Inferior parietal cortex (tissue), 1 donor: ENCODE measurements at regions not wholly inside any gene's neighbourhood (a gene's known extent, or its start where the extent isn't known, plus 50 kb on each side); places are given as distances from the start of the nearest gene placed in this dataset.

ENCODE experiments used
- DNase-seq: peaks from one replicate; pipeline ENCODE4 v3.0.0-alpha.2; 2016; ENCODE audit errors: extremely low spot score

GRCh38 chr7:1321411-1322239 is 89.0 kb downstream of the UNCX start:
- no peak for DNase-seq

- DNase-seq = no peak
Observed at GRCh38 chr7:1322240-1323110, 89.8 kb downstream of the UNCX start.

DNA sequence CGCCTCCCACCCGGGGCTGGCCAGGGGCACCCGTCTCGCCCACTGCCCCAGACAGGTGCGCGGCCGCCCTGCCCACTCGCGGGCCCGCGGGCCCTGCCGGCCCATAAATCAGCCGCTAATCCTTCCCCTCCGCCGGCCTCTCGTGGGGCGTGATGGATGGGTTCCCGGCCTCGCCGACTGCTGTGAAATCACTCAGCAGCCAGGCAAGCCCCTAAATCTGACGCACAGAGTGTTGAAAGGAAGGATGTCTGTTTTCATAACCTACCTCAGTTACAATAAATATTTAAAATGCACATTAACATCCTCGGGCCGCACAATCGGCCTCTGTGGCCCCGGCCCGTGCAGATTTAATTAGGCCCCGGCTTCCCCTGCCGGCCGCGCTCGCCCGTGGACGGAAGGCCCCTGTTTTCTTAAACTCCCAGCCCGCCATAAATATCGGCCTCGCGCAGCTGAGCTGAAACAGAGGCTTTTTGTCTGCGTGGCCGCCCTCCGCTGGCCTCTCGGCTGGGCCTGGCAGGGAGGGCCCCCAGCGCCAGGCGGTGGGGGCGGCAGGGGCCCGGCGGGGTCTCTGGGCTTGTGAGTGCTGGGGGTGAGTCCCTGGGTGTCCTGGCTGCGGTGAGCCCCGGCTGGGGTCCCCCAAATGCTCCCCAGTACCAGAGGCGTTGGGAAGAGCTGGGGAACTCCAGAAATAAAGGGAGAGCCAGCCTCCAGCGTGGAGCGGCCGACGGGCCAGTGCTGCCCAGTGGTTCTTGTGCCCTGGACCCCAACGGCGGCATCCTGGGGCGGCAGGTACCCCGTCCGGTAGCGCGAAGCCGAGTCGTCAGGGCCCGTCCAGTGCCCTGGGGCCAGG is 90.7 kb downstream of the UNCX start:
- peak; percentile 25 for DNase-seq

GRCh38 chr7:1324028-1324900 is 91.6 kb downstream of the UNCX start:
- no peak for DNase-seq

GRCh38 chr7:1325246-1325645 is 92.6 kb downstream of the UNCX start:
- DNase-seq = no peak

DNA sequence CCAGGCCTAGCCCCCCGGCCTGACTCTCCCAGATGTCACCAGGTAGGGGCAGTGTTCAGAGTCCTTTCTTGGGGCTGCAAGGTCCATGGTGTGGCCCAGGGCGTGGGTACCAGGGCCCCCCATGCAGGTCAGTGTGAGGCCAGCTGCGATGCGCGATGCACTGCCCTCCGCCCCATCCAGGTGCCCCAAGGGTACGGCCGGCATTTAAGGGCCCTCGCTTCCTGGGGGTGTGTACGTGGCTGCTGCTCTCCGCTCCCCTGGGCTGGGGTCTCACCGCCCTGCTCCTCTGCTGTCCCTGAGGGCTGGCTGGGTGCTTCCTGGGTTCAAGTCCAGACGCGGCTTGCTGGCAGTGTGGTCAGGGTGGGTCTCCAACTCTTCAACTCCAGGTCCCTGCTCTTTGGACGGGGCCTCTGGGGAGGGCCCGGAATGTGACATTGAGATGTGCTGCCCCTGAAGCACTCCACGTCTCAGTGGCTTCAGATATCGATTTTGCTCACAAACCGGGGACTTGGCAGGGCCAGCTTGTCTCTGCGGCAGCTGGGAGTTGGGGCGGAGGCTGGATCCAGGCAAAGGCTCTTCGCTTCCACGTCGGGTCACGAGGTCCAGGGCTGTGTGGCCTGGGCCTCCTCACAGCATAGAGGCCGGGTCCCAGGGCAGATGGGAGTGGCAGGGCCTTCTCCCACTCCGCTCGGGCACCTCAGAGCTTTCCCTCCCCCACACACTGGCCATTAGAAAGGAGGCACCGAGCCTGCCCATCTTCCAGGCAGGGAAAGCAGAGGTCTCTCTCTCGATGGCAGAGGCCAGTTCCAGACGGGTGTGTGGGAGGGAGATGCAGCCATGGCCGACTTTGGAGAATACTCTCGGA is 93.2 kb downstream of the UNCX start:
- DNase-seq = no peak

GRCh38 chr7:1326511-1326785 is 93.8 kb downstream of the UNCX start:
- DNase-seq = no peak

DNA sequence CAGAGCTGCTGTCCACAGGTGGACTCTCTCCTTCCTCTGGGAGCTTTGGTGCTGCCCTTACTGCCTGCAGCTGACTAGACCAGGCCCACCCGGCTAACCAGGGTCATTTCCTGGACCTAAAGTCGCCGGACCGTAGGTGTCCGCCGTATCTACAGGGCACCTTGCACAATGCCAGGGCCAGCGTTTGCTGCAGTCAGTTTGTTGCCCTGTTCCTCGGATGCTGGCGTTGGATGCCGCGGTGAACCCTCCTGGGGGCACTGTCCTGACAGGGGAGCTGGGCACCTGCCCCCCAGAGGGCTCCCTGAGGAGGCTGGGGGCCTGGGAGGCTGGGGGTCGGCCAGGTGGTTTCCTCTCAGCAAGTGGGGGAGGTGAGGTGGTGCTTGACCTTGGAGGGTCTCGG is 96.6 kb downstream of the UNCX start:
- DNase-seq = no peak

GRCh38 chr7:1329966-1330800 is 97.5 kb downstream of the UNCX start:
- no peak for DNase-seq

DNA sequence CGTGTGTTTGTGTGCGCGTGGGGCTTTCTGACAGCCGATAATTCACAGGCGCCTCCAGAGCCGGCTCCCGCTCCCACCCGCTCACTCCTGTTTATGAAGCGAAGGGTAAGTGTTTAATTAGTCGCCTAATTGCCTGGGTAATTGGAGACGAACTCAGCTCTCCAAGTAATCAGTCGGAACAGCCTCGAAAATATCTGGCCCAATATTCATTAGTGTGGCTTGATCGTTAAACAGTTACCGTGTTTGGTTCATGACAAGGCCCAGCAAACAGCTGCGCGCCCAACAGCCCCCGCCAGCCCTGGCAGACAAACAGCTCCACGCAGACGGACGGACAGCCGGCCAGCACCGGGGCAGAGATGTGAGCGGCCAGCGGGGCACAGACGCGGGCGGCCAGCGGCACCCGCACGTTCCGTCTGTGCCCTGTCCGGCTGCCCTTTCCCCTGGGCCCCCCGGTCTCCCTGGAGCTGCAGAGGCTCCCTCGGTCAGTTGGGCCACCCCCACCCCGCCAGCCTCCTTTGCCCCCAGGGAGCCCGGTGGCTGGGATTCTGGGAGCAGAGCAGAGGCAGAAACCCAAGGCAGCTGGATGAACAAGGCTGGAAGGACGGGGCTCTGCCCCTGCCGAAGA is 98.2 kb downstream of the UNCX start:
- no peak for DNase-seq

DNA sequence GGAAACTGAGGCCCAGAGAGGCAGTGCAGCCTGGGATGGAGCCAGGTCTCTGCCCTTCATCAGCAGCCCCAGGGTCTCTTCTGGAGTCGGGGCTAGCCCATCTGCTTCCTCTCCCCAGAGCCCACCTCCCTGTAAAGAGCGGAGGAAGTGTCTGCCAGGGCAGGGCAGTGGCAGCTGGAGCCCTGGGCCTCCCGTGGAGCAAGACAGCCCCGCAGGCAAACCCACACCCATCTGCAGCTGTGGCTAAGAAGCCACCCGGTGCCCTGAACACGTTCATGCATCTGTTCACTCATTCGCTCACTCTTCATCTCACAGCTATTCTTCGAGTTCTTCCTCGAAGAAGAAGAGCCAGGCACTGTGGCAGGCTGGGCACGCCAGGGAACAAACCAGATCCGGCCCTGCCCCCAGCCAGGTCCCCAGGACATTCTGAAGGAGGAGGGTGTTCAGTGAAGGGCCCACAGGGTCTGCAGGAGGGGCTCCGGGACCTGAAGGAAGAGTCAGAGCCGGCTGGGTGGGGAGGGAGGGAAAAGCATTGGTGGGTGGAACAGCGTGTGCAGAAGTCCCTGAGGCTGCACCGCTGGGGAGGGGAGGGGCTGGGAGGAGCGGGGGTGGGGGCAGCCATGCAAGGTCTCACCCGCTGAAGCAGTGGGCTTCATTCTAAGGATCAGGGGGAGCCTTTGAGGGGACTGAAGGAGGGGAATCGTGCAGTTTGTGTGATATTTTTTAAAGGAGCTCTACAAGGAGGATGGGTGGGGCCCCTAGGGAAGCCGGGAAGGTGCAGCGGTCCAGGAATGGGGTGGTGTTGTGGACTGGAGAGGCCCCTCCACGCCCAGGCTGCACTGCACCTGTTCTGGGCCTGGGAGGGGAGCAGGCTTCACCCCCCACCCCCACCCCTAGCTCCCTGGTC is 99.1 kb downstream of the UNCX start:
- DNase-seq = no peak

DNA sequence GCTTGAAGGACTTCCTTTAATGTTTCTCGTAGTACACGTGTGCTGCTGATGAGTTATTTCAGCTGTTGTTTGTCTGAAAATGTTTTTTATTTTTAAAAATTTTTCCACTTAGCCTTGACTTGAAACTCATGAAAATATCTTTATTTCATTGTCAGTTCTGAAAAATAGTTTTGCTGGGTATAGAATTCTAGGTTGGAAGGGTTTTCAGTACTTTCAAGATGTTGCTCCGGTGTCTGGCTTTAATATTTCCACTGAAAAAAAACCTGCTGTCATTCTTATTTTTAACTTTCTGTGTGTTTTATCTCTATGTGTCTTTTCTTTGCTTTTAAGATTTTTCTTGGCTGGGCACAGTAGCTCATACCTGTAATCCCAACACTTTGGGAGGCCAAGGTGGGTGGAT is 103.8 kb downstream of the UNCX start:
- no peak for DNase-seq

DNA sequence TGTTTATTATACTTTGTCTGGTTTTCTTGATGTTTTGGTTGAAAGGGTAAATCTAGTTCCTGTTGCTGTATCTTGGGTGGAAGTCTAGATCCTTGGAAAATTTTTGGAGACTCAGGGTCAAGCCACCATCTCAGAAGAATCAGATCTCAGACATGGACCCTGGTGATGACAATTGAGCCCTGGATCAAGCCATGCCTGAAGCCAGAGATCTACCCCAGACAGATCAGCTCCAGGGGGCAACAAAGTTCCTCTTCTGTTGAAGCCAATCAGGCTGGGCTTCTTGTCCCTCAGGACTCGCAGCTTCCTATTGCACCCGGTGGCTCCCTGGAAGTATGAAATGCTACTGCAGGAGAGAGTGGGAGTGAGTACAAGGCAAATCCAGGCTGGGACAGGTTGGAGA is 106.9 kb downstream of the UNCX start:
- DNase-seq = no peak

DNA sequence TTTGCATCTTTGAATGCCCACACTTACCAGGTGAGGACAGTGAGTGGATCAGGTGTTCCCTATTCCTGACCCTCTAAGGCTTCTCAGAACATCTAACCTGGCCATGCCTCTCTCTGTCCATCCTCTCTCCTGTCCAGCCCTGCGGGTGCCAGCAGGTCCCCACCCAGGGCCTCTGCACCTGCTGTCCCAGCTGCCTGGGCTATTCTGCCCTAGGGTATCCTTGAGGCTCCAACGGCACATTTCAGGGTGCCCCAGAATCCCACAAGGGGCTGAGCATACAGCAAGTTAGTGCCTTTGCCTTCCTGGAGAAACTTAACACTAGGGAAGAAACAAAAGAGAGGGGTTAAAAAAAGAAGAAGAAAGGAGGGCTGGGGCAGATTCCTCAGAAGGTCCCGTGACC is 107.4 kb downstream of the UNCX start:
- DNase-seq = no peak

- no peak for DNase-seq
Observed at GRCh38 chr7:1340461-1341360, 108.0 kb downstream of the UNCX start.

- no peak for DNase-seq
Observed at GRCh38 chr7:1341361-1342089, 108.9 kb downstream of the UNCX start.
